Peyer's patch (tissue), 4 donors: ENCODE measurements at regions not wholly inside any gene's neighbourhood (a gene's known extent, or its start where the extent isn't known, plus 50 kb on each side); places are given as distances from the start of the nearest gene placed in this dataset.

Source experiments
- DNase-seq, 3 donors: peaks; one replicate each; pipeline ENCODE4 v3.0.0-alpha.2; 2017 to 2019
- H3K27ac ChIP-seq, 4 donors: fragments of 200-600 bp; sonication (generic); one replicate each; pipeline ENCODE4 v1.5.1; 2016 to 2019
- H3K27me3 ChIP-seq, 2 donors: fragments of 200-600 bp; sonication (generic); one replicate each; pipeline ENCODE4 v1.5.1; 2019
- H3K36me3 ChIP-seq, 3 donors: fragments of 200-600 bp; sonication (generic); one replicate each; pipeline ENCODE4 v1.5.1; 2016 to 2019
- H3K4me1 ChIP-seq, 4 donors: fragments of 200-600 bp; sonication (generic); one replicate each; pipeline ENCODE4 v1.5.1; 2016 to 2019
- H3K4me3 ChIP-seq, 4 donors: fragments of 200-600 bp; sonication (generic); 1 replicate in 3 of 4; 2 replicates in 1 of 4; pipeline ENCODE4 v1.5.1; 2016 to 2019; ENCODE audit warnings: mild to moderate bottlenecking in 1 of 4
- H3K9me3 ChIP-seq, 4 donors: fragments of 200-600 bp; sonication (generic); one replicate each; pipeline ENCODE4 v1.5.1; 2016 to 2019; ENCODE audit warnings: mild to moderate bottlenecking in 1 of 4
- POLR2A ChIP-seq, 2 donors: fragments of 450-650 bp; IDR thresholded peaks; one replicate each; pipeline ENCODE4 v1.5.1; 2017; ENCODE audit warnings: antibody characterized with exemption in 2 of 2, mild to moderate bottlenecking in 2 of 2, moderate library complexity in 2 of 2
- TF ChIP-seq, protein P1 (sequence below), 6 experiments: fragments of 450-650 bp in 4 of 6; fragments of 200-600 bp in 2 of 6; sonication (generic) in 1 of 6; IDR thresholded peaks; one replicate each; pipeline ENCODE4 v1.5.1; 2017 to 2019; ENCODE audit warnings: antibody characterized with exemption in 6 of 6, mild to moderate bottlenecking in 3 of 6, moderate library complexity in 1 of 6

DNA sequence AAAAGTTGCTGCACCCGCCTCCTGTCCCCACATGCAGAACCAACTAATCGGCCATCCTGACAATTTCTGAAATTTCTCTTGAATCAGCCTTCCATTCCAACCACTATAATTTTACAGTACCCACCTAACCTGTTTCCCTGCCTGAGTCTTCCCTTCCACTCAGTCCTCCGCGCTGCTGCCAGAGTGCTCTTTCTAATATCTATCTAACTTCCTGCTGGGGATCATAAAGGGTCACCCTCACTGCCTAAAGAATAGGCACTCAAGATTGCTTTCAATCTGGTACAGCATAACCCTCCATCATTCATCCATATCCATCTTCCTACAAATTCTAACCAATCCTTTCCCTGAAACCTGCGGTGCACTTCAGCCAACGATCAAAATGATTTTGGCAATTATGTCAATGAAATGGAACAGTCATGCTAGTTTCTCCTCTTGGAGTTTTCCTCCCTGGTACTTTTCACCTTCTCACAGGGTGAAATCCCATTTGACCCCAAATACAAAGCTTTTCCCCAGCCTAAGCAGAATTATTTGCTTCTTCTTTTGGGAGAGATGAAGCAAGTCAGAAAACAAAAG lies 117.5 kb upstream of the BEND6 start:
- DNase-seq, result no peak
- H3K9me3 ChIP-seq, result no peaks in the 10 kb centered on the region
- no peak overlapping the region for H3K27ac ChIP-seq
- no peaks in the 10 kb centered on the region for H3K36me3 ChIP-seq
- no peak overlapping the region for H3K4me3 ChIP-seq
- H3K27me3 ChIP-seq, result no peaks in the 10 kb centered on the region
- TF ChIP-seq POLR2A (IDR thresholded peaks at IDR 0.05), result no peak
- TF ChIP-seq, protein P1, sequence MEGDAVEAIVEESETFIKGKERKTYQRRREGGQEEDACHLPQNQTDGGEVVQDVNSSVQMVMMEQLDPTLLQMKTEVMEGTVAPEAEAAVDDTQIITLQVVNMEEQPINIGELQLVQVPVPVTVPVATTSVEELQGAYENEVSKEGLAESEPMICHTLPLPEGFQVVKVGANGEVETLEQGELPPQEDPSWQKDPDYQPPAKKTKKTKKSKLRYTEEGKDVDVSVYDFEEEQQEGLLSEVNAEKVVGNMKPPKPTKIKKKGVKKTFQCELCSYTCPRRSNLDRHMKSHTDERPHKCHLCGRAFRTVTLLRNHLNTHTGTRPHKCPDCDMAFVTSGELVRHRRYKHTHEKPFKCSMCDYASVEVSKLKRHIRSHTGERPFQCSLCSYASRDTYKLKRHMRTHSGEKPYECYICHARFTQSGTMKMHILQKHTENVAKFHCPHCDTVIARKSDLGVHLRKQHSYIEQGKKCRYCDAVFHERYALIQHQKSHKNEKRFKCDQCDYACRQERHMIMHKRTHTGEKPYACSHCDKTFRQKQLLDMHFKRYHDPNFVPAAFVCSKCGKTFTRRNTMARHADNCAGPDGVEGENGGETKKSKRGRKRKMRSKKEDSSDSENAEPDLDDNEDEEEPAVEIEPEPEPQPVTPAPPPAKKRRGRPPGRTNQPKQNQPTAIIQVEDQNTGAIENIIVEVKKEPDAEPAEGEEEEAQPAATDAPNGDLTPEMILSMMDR (IDR thresholded peaks at IDR 0.05), result no peak
- H3K4me1 ChIP-seq, result peaks cover 0 to 4% (median 0%) of the 10 kb centered on the region in 4 donors

DNA sequence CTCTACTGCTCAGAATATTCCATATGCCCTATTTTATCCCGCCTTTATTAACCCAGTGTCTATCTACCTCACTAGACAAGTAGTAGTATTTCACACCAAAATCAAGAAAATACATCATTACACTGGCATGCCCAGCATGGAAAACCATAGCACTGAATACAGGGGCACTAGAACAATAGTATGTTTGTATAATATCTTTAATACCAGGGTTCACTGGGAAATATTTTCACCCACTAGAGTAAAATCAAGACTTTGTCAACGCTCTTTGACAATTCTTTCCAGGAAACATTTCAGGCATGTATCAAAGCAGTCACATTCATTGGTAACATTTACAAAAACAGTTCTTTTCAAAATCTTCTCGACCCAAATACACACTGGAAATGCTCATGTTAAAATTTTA lies 119.3 kb upstream of the BEND6 start:
- no peak for DNase-seq
- H3K36me3 ChIP-seq, result no peaks in the 10 kb centered on the region
- no peaks in the 10 kb centered on the region for H3K27me3 ChIP-seq
- peaks cover 0 to 4% (median 0%) of the 10 kb centered on the region in 4 donors for H3K4me1 ChIP-seq
- TF ChIP-seq POLR2A (IDR thresholded peaks at IDR 0.05), result no peak
- TF ChIP-seq, protein P1 (IDR thresholded peaks at IDR 0.05), result no peak
- H3K27ac ChIP-seq, result no peak overlapping the region
- no peak overlapping the region for H3K4me3 ChIP-seq
- H3K9me3 ChIP-seq, result no peaks in the 10 kb centered on the region

DNA sequence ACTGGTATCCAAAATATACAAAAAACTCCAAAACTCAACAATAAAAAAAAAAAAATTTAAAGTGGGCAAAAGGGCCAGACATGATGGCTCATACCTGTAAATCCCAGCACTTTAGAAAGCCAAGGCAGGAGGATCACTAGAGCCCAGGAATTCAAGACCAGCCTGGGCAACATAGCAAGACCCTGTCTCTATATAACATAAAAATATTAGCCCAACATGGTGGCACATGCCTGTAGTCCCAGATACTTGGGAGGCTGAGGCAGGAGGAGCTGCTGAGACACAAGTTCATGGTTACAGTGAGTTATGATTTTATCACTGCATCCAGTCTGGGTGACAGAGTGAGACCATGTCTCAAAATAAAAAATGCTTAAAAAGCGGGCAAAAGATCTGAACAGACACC lies 121.0 kb upstream of the BEND6 start:
- no peaks in the 10 kb centered on the region for H3K27me3 ChIP-seq
- TF ChIP-seq, protein P1 (IDR thresholded peaks at IDR 0.05), result no peak
- no peak for TF ChIP-seq POLR2A (IDR thresholded peaks at IDR 0.05)
- DNase-seq, result no peak
- H3K4me3 ChIP-seq, result no peak overlapping the region
- H3K9me3 ChIP-seq, result no peaks in the 10 kb centered on the region
- H3K27ac ChIP-seq, result no peak overlapping the region
- H3K4me1 ChIP-seq, result peaks cover 0 to under 1% (median 0%) of the 10 kb centered on the region in 4 donors
- H3K36me3 ChIP-seq, result no peaks in the 10 kb centered on the region

DNA sequence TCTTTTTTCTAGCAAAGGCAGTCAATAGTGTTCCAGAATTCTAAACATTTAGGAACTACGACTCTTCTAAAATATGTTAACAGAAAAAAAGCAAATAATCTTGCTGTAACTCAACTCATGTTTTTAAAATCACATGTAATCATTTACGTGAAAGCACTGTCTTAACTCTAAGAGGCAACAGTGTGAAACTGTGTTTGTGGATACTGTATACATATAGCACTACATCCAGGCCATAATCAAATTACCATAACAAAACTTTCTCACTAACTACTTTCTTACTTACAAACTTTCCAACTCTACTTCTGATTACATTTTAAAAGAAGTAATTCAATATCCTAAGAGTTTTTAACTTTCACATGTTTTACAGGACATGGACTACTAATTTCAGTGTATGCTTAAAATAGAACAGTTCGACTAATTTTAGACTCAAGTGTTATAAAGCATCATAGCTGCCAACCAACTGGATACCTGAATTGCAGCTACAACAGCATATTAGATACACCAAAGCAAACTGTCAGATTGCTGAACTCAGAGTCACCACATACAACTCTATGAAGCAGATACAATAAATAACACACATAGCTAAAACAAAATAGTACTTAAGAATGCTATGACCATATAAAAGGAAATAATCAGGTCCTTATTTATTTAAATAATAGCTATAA lies 121.6 kb upstream of the BEND6 start:
- TF ChIP-seq, protein P1 (IDR thresholded peaks at IDR 0.05), result no peak
- no peak for TF ChIP-seq POLR2A (IDR thresholded peaks at IDR 0.05)
- no peak overlapping the region for H3K4me3 ChIP-seq
- H3K27ac ChIP-seq, result no peak overlapping the region

DNA sequence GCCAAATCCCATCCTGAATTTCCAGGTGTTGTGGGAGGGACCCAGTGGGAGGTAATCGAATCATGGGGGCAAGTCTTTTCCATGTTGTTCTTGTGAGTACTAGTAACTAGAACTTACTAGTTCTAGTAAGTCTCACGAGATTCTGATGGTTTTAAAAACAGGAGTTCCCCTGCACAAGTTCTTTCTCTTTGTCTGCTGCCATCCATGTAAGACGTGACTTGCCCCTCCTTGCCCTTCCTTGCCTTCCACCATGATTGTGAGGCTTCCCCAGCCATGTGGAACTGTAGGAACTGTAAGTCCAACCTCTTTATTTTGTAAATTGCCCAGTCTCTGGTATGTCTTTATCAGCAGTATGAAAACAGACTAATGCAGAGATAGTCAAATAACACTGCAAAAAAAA lies 122.7 kb upstream of the BEND6 start:
- Histone ChIP-seq H3K4me3 (no peak overlapping the region), H3K4me1 (no peaks in the 10 kb centered on the region), H3K27ac (no peak overlapping the region), H3K36me3 (no peaks in the 10 kb centered on the region), H3K9me3 (no peaks in the 10 kb centered on the region), H3K27me3 (no peaks in the 10 kb centered on the region)
- DNase-seq, result no peak
- TF ChIP-seq, protein P1 (IDR thresholded peaks at IDR 0.05), result no peak
- no peak for TF ChIP-seq POLR2A (IDR thresholded peaks at IDR 0.05)

More for the DNA sequence above, 121.6 kb upstream of the BEND6 start:
- H3K9me3 ChIP-seq, result no peaks in the 10 kb centered on the region
- no peaks in the 10 kb centered on the region for H3K36me3 ChIP-seq
- H3K4me1 ChIP-seq, result no peaks in the 10 kb centered on the region
- no peak for DNase-seq
- no peaks in the 10 kb centered on the region for H3K27me3 ChIP-seq
